Endothelial cell (in vitro differentiated cells): ENCODE measurements at regions not wholly inside any gene's neighbourhood (a gene's known extent, or its start where the extent isn't known, plus 50 kb on each side); places are given as distances from the start of the nearest gene placed in this dataset.

Experiments
- DNase-seq: peaks from one replicate; pipeline ENCODE4 v3.0.0; 2021; ENCODE audit warnings: low spot score
- H3K27ac Mint-ChIP-seq: one replicate; pipeline ENCODE4 v1.8.0; 2021; ENCODE audit warnings: mixed read lengths, inconsistent platforms; ENCODE audit not compliant: unreplicated experiment
- H3K27me3 Mint-ChIP-seq: one replicate; pipeline ENCODE4 v1.8.0; 2021; ENCODE audit warnings: mild to moderate bottlenecking, moderate library complexity, mixed read lengths, inconsistent platforms; ENCODE audit not compliant: unreplicated experiment
- H3K36me3 Mint-ChIP-seq: one replicate; pipeline ENCODE4 v1.8.0; 2021; ENCODE audit warnings: mild to moderate bottlenecking, low read depth, mixed read lengths, inconsistent platforms; ENCODE audit not compliant: unreplicated experiment
- H3K4me1 Mint-ChIP-seq: one replicate; pipeline ENCODE4 v1.8.0; 2021; ENCODE audit warnings: mild to moderate bottlenecking, mixed read lengths, inconsistent platforms; ENCODE audit not compliant: unreplicated experiment
- H3K4me3 Mint-ChIP-seq: one replicate; pipeline ENCODE4 v1.8.0; 2021; ENCODE audit warnings: mild to moderate bottlenecking, mixed read lengths, inconsistent platforms; ENCODE audit not compliant: unreplicated experiment
- H3K9me3 Mint-ChIP-seq: one replicate; pipeline ENCODE4 v1.8.0; 2021; ENCODE audit warnings: mixed read lengths, inconsistent platforms; ENCODE audit not compliant: unreplicated experiment
- TF ChIP-seq, protein P1 (sequence below): fragments of 200-600 bp; sonication (generic); IDR thresholded peaks from one replicate; pipeline ENCODE4 v1.5.0; 2021; ENCODE audit warnings: antibody characterized with exemption; ENCODE audit not compliant: unreplicated experiment

- H3K27ac Mint-ChIP-seq: no peak overlapping the region
- H3K27me3 Mint-ChIP-seq: peaks cover 3% of the 10 kb centered on the region
- DNase-seq: no peak
- TF ChIP-seq, protein P1, sequence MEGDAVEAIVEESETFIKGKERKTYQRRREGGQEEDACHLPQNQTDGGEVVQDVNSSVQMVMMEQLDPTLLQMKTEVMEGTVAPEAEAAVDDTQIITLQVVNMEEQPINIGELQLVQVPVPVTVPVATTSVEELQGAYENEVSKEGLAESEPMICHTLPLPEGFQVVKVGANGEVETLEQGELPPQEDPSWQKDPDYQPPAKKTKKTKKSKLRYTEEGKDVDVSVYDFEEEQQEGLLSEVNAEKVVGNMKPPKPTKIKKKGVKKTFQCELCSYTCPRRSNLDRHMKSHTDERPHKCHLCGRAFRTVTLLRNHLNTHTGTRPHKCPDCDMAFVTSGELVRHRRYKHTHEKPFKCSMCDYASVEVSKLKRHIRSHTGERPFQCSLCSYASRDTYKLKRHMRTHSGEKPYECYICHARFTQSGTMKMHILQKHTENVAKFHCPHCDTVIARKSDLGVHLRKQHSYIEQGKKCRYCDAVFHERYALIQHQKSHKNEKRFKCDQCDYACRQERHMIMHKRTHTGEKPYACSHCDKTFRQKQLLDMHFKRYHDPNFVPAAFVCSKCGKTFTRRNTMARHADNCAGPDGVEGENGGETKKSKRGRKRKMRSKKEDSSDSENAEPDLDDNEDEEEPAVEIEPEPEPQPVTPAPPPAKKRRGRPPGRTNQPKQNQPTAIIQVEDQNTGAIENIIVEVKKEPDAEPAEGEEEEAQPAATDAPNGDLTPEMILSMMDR: no peak
- H3K4me1 Mint-ChIP-seq: peaks cover 6% of the 10 kb centered on the region
- no peaks in the 10 kb centered on the region for H3K9me3 Mint-ChIP-seq
- no peak overlapping the region for H3K4me3 Mint-ChIP-seq
- peaks cover 3% of the 10 kb centered on the region for H3K36me3 Mint-ChIP-seq
These were observed 59.8 kb upstream of the RELL1 start for GRCh38 chr4:37745946-37746345.

- Mint-ChIP-seq H3K36me3 (peaks cover 1% of the 10 kb centered on the region), H3K4me3 (no peak overlapping the region), H3K4me1 (peaks cover 2% of the 10 kb centered on the region), H3K27ac (no peak overlapping the region), H3K27me3 (peaks cover 3% of the 10 kb centered on the region), H3K9me3 (no peaks in the 10 kb centered on the region)
- no peak for DNase-seq
- TF ChIP-seq, protein P1: no peak
These were observed 56.0 kb upstream of the RELL1 start for GRCh38 chr4:37742149-37742548.

- H3K36me3 Mint-ChIP-seq: no peaks in the 10 kb centered on the region
- TF ChIP-seq, protein P1: no peak
- H3K4me1 Mint-ChIP-seq: peaks cover 2% of the 10 kb centered on the region
- peaks cover 3% of the 10 kb centered on the region for H3K27me3 Mint-ChIP-seq
- no peak overlapping the region for H3K4me3 Mint-ChIP-seq
- H3K9me3 Mint-ChIP-seq: no peaks in the 10 kb centered on the region
- DNase-seq: no peak
- no peak overlapping the region for H3K27ac Mint-ChIP-seq
These were observed 55.4 kb upstream of the RELL1 start for GRCh38 chr4:37741564-37741963.

- Mint-ChIP-seq H3K4me3 (no peak overlapping the region), H3K27ac (no peak overlapping the region), H3K27me3 (peaks cover 3% of the 10 kb centered on the region), H3K4me1 (peaks cover 2% of the 10 kb centered on the region), H3K36me3 (no peaks in the 10 kb centered on the region), H3K9me3 (no peaks in the 10 kb centered on the region)
- no peak for DNase-seq
- TF ChIP-seq, protein P1: no peak
These were observed 54.4 kb upstream of the RELL1 start for GRCh38 chr4:37740546-37740945.

DNA sequence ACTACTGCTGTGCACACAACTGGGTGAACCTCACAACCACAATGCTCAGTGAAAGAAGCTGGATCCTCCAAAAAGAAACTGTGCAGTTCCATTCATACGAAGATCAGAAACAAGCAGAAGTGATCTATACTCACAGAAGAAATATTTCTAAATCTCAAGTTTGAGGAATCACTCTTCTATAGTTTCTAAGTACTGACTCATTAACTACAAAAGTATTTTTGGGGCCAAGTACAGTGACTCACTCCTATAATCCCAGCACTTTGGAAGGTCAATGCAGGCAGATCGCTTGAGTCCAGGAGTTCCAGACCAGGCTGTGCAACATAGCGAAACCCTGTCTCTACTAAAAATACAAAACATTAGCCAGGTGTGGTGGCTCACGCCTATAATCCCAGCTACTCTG is 51.3 kb upstream of the RELL1 start:
- no peak for DNase-seq
- Mint-ChIP-seq H3K4me3 (no peak overlapping the region), H3K27me3 (no peaks in the 10 kb centered on the region), H3K9me3 (no peaks in the 10 kb centered on the region), H3K36me3 (no peaks in the 10 kb centered on the region), H3K27ac (no peak overlapping the region), H3K4me1 (no peaks in the 10 kb centered on the region)
- TF ChIP-seq, protein P1: no peak
